Thyroid gland (tissue), 4 donors: ENCODE measurements at regions not wholly inside any gene's neighbourhood (a gene's known extent, or its start where the extent isn't known, plus 50 kb on each side); places are given as distances from the start of the nearest gene placed in this dataset.
"Not testable (repeated sequence)": the region's sequence is repeated elsewhere in the genome, so short reads cannot be mapped to it uniquely, and the experiment has no call there.

Experiments
- DNase-seq, 2 donors: peaks; one replicate each; pipeline ENCODE4 v3.0.0-alpha.2; 2019
- H3K27ac ChIP-seq, 3 donors: fragments of 200-600 bp; sonication (generic); 1 replicate in 2 of 3; 2 replicates in 1 of 3; pipeline ENCODE4 v1.5.1; 2016 to 2019; ENCODE audit warnings: mild to moderate bottlenecking in 1 of 3, moderate library complexity in 1 of 3
- H3K27me3 ChIP-seq: fragments of 200-600 bp; sonication (generic); one replicate; pipeline ENCODE4 v1.5.1; 2019
- H3K36me3 ChIP-seq, 2 donors: fragments of 200-600 bp; sonication (generic); one replicate each; pipeline ENCODE4 v1.5.1; 2016 to 2019
- H3K4me1 ChIP-seq, 2 donors: fragments of 200-600 bp; sonication (generic); one replicate each; pipeline ENCODE4 v1.5.1; 2017 to 2019
- H3K4me3 ChIP-seq, 3 donors: fragments of 200-600 bp; sonication (generic); replicated peaks in 1 of 3; 1 replicate in 2 of 3; 2 replicates in 1 of 3; pipeline ENCODE4 v1.5.1; 2016; ENCODE audit warnings: mild to moderate bottlenecking in 1 of 3
- H3K9me3 ChIP-seq: fragments of 200-600 bp; sonication (generic); one replicate; pipeline ENCODE4 v1.5.1; 2017
- POLR2A ChIP-seq, 2 donors: fragments of 450-650 bp; IDR thresholded peaks; one replicate each; pipeline ENCODE4 v1.6.1; 2017; ENCODE audit warnings: antibody characterized with exemption in 2 of 2, mild to moderate bottlenecking in 2 of 2, moderate library complexity in 1 of 2
- WGBS, 2 donors: methylation state at CpG; one replicate each; pipeline ENCODE4 v1.1.5; 2017; 5-methylcytosine and 5-hydroxymethylcytosine counted together
- intact Hi-C: fragments of 100-400 bp; cut with DNase I; formaldehyde crosslinking; loops from one replicate; pipeline ENCODE4 v1.15.1; 2023
- TF ChIP-seq, protein P1 (sequence below), 6 experiments: fragments of 200-600 bp in 3 of 6; fragments of 450-650 bp in 3 of 6; sonication (generic) in 3 of 6; IDR thresholded peaks; one replicate each; pipeline ENCODE4 v1.5.1; 2016 to 2019; ENCODE audit warnings: antibody characterized with exemption in 6 of 6, mild to moderate bottlenecking in 2 of 6, inconsistent platforms in 1 of 6, moderate library complexity in 1 of 6

DNA sequence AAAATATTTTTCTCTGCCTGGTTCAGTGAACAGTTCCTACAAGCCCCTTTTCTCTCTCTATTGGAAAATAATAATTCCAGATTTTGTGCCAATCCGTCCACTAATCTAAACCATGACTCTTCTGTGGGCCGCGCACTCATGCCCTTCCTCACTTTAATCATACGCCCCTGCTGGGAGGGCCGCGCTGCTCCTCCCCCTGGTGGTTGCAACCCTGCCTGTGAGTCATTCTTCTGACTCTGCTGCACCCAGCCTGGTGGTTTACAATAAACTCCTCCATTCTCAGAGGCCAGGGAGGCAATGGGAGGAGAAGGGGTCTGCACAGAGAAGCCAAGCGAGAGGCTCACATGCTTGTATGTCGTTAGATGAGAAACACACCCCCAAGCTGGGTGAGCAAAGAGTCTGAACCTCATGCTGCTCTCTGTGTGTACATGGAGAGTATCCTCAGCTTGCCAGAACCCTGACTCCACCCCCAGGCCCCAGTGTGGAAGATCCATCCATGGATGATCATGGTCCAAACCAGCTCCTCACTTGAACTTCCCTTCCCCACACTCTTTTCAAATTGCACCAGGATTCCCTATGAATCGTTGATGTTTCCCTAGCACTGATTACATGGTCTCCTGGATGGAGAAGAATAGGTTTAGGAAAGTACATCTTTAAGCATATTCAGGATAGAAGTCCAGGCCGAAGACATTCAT is 228.9 kb downstream of the ANKRD30B start:
- H3K27me3 ChIP-seq, result no peaks in the 10 kb centered on the region
- DNase-seq, result peak; percentile 66 to 70
- no peaks in the 10 kb centered on the region for H3K9me3 ChIP-seq
- TF ChIP-seq, protein P1, sequence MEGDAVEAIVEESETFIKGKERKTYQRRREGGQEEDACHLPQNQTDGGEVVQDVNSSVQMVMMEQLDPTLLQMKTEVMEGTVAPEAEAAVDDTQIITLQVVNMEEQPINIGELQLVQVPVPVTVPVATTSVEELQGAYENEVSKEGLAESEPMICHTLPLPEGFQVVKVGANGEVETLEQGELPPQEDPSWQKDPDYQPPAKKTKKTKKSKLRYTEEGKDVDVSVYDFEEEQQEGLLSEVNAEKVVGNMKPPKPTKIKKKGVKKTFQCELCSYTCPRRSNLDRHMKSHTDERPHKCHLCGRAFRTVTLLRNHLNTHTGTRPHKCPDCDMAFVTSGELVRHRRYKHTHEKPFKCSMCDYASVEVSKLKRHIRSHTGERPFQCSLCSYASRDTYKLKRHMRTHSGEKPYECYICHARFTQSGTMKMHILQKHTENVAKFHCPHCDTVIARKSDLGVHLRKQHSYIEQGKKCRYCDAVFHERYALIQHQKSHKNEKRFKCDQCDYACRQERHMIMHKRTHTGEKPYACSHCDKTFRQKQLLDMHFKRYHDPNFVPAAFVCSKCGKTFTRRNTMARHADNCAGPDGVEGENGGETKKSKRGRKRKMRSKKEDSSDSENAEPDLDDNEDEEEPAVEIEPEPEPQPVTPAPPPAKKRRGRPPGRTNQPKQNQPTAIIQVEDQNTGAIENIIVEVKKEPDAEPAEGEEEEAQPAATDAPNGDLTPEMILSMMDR (IDR thresholded peaks at IDR 0.05), result peak in 3 of 6 experiments; percentile 19 to 50 (median 29)
- TF ChIP-seq POLR2A (IDR thresholded peaks at IDR 0.05), result no peak
- 69% methylated on average over 10 of the region's 10 CpGs for WGBS, 2 donors
- no peak overlapping the region for H3K4me3 ChIP-seq
- H3K4me1 ChIP-seq, result peaks cover 53 to 59% of the 10 kb centered on the region in 2 donors
- peak overlapping the region; percentile 49 to 88 (median 74) for H3K27ac ChIP-seq
- H3K36me3 ChIP-seq, result no peaks in the 10 kb centered on the region
- intact Hi-C loops, result no loop called here

GRCh38 chr18:14978191-14978590 is 230.2 kb downstream of the ANKRD30B start:
- TF ChIP-seq, protein P1 (IDR thresholded peaks at IDR 0.05), result no peak
- no peak for TF ChIP-seq POLR2A (IDR thresholded peaks at IDR 0.05)
- H3K27ac ChIP-seq, result peak overlapping the region in 1 of 3 donors; percentile 88
- 87% methylated on average over 3 of the region's 3 CpGs for WGBS, 2 donors
- H3K9me3 ChIP-seq, result no peaks in the 10 kb centered on the region
- no peak overlapping the region for H3K4me3 ChIP-seq
- DNase-seq, result no peak
- no peaks in the 10 kb centered on the region for H3K36me3 ChIP-seq
- intact Hi-C loops, result no loop called here
- no peaks in the 10 kb centered on the region for H3K27me3 ChIP-seq
- peaks cover 42 to 46% of the 10 kb centered on the region in 2 donors for H3K4me1 ChIP-seq

GRCh38 chr18:14978962-14979535 is 231.1 kb downstream of the ANKRD30B start:
- DNase-seq, result peak; percentile 71 to 76
- TF ChIP-seq, protein P1 (IDR thresholded peaks at IDR 0.05), result peak; percentile 21 to 52 (median 40)
- no peak for TF ChIP-seq POLR2A (IDR thresholded peaks at IDR 0.05)
- WGBS, 2 donors, result 29 to 33% methylated on average over 8 of the region's 8 CpGs
- no peak overlapping the region for H3K27ac ChIP-seq
- H3K36me3 ChIP-seq, result no peaks in the 10 kb centered on the region
- no peak overlapping the region for H3K4me3 ChIP-seq
- no peaks in the 10 kb centered on the region for H3K9me3 ChIP-seq
- peaks cover 34 to 37% of the 10 kb centered on the region in 2 donors for H3K4me1 ChIP-seq
- intact Hi-C loops, result no loop called here
- H3K27me3 ChIP-seq, result no peaks in the 10 kb centered on the region

DNA sequence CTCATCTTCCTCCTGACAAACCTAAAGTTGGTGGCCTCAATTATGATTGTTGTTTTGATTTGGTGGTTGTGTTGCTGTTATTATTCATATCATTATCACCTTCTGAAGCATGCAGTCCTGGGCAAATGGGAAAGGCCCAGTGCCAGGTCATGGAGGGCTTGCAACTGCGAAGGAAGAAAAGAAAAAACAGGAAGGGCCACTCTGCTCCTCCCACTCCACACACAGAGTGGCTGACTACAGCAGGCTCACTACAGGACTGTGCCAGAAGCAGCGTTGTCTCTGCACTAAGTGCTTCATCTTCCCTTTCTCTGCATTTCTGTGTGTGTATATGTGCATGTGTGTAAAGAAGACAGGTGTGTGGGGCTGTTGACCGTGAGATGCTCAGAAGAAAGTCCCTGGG is 231.9 kb downstream of the ANKRD30B start:
- no peak for TF ChIP-seq POLR2A (IDR thresholded peaks at IDR 0.05)
- TF ChIP-seq, protein P1 (IDR thresholded peaks at IDR 0.05), result no peak
- no peak overlapping the region for H3K4me3 ChIP-seq
- no peak overlapping the region for H3K27ac ChIP-seq
- peak; percentile 35 to 38 for DNase-seq
- intact Hi-C loops, result no loop called here
- H3K9me3 ChIP-seq, result no peaks in the 10 kb centered on the region
- H3K4me1 ChIP-seq, result peaks cover 26 to 29% of the 10 kb centered on the region in 2 donors
- no peaks in the 10 kb centered on the region for H3K36me3 ChIP-seq
- no peaks in the 10 kb centered on the region for H3K27me3 ChIP-seq
- WGBS, 2 donors, result 54 to 59% methylated on average over 3 of the region's 3 CpGs

DNA sequence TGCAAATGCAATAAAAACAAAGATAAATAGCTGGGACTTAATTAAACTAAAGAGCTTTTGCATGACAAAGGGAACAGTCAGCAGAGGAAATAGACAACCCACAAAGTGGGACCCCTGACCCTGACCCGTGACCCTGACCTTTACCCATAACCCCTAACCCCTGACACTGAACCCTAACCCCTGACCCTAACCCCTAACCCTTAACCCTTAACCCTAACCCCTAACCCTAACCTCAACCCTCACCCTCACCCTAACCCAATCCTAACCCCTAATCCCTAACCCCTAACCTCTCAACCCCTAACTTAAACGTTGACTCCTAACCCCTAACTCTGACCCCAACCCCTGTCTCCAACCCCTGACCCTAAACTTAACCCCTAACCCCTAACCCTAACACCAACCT is 236.6 kb downstream of the ANKRD30B start:
- intact Hi-C loops, result not testable (repeated sequence)
- 69 to 70% methylated on average over 2 of the region's 2 CpGs for WGBS, 2 donors

GRCh38 chr18:14985291-14986013 is 237.5 kb downstream of the ANKRD30B start:
- H3K4me3 ChIP-seq, H3K9me3 ChIP-seq, H3K36me3 ChIP-seq, DNase-seq, H3K27ac ChIP-seq, H3K27me3 ChIP-seq, H3K4me1 ChIP-seq, intact Hi-C loops: not testable (repeated sequence)
- WGBS, 2 donors, result 93 to 94% methylated on average over 18 to 20 of the region's 20 CpGs

More for the DNA sequence above, 236.6 kb downstream of the ANKRD30B start:
- H3K4me1 ChIP-seq, H3K9me3 ChIP-seq, H3K27me3 ChIP-seq, H3K27ac ChIP-seq, DNase-seq, H3K4me3 ChIP-seq, H3K36me3 ChIP-seq: not testable (repeated sequence)

GRCh38 chr18:14987377-14987776 is 239.4 kb downstream of the ANKRD30B start:
- H3K36me3 ChIP-seq, H3K27me3 ChIP-seq, H3K9me3 ChIP-seq, intact Hi-C loops, H3K4me1 ChIP-seq, H3K4me3 ChIP-seq, H3K27ac ChIP-seq, DNase-seq: not testable (repeated sequence)
- 74 to 93% methylated on average over 3 of the region's 3 CpGs for WGBS, 2 donors

GRCh38 chr18:14987960-14988710 is 240.2 kb downstream of the ANKRD30B start:
- H3K27ac ChIP-seq, H3K4me3 ChIP-seq, H3K4me1 ChIP-seq, H3K36me3 ChIP-seq, DNase-seq, H3K27me3 ChIP-seq, intact Hi-C loops, H3K9me3 ChIP-seq: not testable (repeated sequence)
- WGBS, 2 donors, result 78 to 79% methylated on average over 3 to 7 of the region's 8 CpGs
